Lung (tissue), 11 donors: ENCODE measurements at regions not wholly inside any gene's neighbourhood (a gene's known extent, or its start where the extent isn't known, plus 50 kb on each side); places are given as distances from the start of the nearest gene placed in this dataset.
"Not testable (repeated sequence)": the region's sequence is repeated elsewhere in the genome, so short reads cannot be mapped to it uniquely, and the experiment has no call there.

Experiments used
- ATAC-seq: fragments of 200-7000 bp; cut with Tn5 transposase; one replicate; pipeline ENCODE4 v1.9.1; 2020; ENCODE audit warnings: moderate number of reproducible peaks; ENCODE audit not compliant: insufficient read depth, low FRiP score
- DNase-seq, 3 donors: peaks; one replicate each; pipeline ENCODE4 v3.0.0-alpha.2; 2013 to 2017
- H3K27ac ChIP-seq, 2 donors: one replicate each; pipeline ENCODE4 v1.5.1; 2013; ENCODE audit warnings: mild to moderate bottlenecking in 2 of 2, moderate library complexity in 2 of 2, control low read depth in 1 of 2, inconsistent platforms in 1 of 2, low read depth in 1 of 2, low read length in 1 of 2
- H3K27me3 ChIP-seq, 3 donors: one replicate each; pipeline ENCODE4 v1.5.1; 2013; ENCODE audit warnings: low read length in 2 of 3; ENCODE audit not compliant: control insufficient read depth in 3 of 3, insufficient read depth in 3 of 3
- H3K36me3 ChIP-seq, 4 donors: one replicate each; pipeline ENCODE4 v1.5.1; 2013; ENCODE audit warnings: low read length in 4 of 4, mild to moderate bottlenecking in 1 of 4, moderate library complexity in 1 of 4; ENCODE audit not compliant: control insufficient read depth in 4 of 4, insufficient read depth in 4 of 4
- H3K4me1 ChIP-seq, 5 donors: one replicate each; pipeline ENCODE4 v1.5.1; 2013; ENCODE audit warnings: low read length in 5 of 5, mild to moderate bottlenecking in 2 of 5, moderate library complexity in 1 of 5; ENCODE audit not compliant: control insufficient read depth in 5 of 5, insufficient read depth in 5 of 5
- H3K4me3 ChIP-seq: one replicate; pipeline ENCODE4 v1.5.1; 2013; ENCODE audit warnings: mild to moderate bottlenecking, control low read depth, moderate library complexity
- H3K9ac ChIP-seq, 2 donors: one replicate each; pipeline ENCODE4 v1.5.1; 2013; ENCODE audit warnings: low read length in 2 of 2, control low read depth in 1 of 2; ENCODE audit not compliant: insufficient read depth in 1 of 2
- H3K9me3 ChIP-seq, 4 donors: one replicate each; pipeline ENCODE4 v1.5.1; 2013; ENCODE audit warnings: low read length in 3 of 4, mild to moderate bottlenecking in 1 of 4, moderate library complexity in 1 of 4; ENCODE audit not compliant: control insufficient read depth in 4 of 4, insufficient read depth in 3 of 4
- WGBS, 2 donors: extraction: QIAGEN DNeasy Blood & Tissue Kit; methylation state at CpG; one replicate each; pipeline ENCODE4 v1.1.7; 2013; 5-methylcytosine and 5-hydroxymethylcytosine counted together
- TF ChIP-seq, protein P1 (sequence below): IDR thresholded peaks from 2 replicates; pipeline ENCODE4 v1.5.1; 2012; ENCODE audit warnings: mild to moderate bottlenecking; ENCODE audit errors: control extremely low read depth, extremely low read depth
- donor health status: control.
- donor health status: control.
- donor health status: Bipolar disorder and iron deficiency.
- donor health status: healthy.
- donor health status: DM: yes; HTN: yes; CAD: no.

DNA sequence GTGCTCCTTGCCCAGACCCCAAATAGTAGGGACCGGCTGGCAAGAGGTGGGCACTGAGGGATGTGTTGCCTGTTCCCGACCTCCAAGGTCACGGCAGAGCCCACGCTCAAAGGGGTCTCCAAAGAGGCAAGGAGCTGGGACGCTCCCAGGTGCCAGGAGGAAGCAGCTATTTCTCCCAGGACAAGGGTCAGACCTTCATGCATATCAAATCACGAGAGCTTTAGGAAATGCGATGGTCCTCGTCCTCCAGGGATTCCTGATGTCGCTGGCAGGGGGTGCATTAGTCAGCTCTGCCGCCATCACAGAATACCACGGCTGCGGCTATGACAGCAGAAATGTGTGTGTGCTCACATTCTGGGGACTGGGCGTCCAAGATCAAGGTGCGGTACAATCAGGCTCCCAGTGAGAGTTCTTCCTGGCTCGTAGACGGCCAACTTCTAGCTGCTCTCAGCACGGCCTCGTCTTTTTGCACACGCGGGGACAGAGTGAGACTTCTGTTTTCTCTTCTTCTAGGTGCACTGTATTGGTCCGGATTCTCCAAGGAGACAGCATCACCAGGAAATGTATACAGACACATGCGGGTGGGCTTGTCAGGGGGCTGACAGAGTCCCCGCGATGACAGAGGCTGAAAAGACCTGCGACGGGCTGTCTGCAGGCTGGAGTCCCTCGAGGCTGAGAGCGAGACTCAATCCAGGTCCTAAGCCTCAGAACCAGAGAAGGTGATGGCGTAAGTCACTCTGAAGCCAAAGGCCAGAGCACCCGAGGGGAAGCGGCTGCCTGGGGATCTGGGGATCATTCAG is 81.6 kb downstream of the SHANK2 start:
- no peak overlapping the region for H3K9ac ChIP-seq
- 91 to 93% methylated on average over 31 of the region's 31 CpGs for WGBS, 2 donors
- H3K4me3 ChIP-seq: no peak overlapping the region
- H3K27me3 ChIP-seq: no peaks in the 10 kb centered on the region
- no peak for DNase-seq
- H3K36me3 ChIP-seq: no peaks in the 10 kb centered on the region
- no peaks in the 10 kb centered on the region for H3K4me1 ChIP-seq
- H3K27ac ChIP-seq: no peak overlapping the region
- TF ChIP-seq, protein P1, sequence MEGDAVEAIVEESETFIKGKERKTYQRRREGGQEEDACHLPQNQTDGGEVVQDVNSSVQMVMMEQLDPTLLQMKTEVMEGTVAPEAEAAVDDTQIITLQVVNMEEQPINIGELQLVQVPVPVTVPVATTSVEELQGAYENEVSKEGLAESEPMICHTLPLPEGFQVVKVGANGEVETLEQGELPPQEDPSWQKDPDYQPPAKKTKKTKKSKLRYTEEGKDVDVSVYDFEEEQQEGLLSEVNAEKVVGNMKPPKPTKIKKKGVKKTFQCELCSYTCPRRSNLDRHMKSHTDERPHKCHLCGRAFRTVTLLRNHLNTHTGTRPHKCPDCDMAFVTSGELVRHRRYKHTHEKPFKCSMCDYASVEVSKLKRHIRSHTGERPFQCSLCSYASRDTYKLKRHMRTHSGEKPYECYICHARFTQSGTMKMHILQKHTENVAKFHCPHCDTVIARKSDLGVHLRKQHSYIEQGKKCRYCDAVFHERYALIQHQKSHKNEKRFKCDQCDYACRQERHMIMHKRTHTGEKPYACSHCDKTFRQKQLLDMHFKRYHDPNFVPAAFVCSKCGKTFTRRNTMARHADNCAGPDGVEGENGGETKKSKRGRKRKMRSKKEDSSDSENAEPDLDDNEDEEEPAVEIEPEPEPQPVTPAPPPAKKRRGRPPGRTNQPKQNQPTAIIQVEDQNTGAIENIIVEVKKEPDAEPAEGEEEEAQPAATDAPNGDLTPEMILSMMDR: no peak
- peaks cover 0 to 5% (median 0%) of the 10 kb centered on the region in 4 donors for H3K9me3 ChIP-seq
- no peak for ATAC-seq

DNA sequence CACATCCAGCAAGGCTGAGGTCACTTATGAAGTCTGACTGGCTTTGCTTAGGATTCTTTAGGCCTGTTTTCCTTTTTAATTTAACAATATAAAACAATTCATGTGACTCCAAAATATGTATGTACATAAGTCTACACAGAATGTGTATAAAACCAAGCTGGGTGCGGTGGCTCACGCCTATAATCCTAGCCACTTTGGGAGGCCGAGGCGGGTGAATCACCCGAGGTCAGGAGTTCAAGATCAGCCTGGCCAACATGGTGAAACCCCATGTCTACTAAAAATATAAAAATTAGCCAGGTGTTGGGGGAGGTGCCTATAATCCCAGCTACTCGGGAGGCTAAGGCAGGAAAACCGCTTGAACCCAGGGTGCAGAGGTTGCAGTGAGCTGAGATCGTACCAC is 83.1 kb downstream of the SHANK2 start:
- 82 to 83% methylated on average over 8 of the region's 8 CpGs for WGBS, 2 donors
- TF ChIP-seq, protein P1: no peak
- no peak overlapping the region for H3K27ac ChIP-seq
- H3K9me3 ChIP-seq: no peaks in the 10 kb centered on the region
- no peak overlapping the region for H3K9ac ChIP-seq
- ATAC-seq: no peak
- no peaks in the 10 kb centered on the region for H3K27me3 ChIP-seq
- H3K4me1 ChIP-seq: no peaks in the 10 kb centered on the region
- no peak overlapping the region for H3K4me3 ChIP-seq
- no peaks in the 10 kb centered on the region for H3K36me3 ChIP-seq
- no peak for DNase-seq

DNA sequence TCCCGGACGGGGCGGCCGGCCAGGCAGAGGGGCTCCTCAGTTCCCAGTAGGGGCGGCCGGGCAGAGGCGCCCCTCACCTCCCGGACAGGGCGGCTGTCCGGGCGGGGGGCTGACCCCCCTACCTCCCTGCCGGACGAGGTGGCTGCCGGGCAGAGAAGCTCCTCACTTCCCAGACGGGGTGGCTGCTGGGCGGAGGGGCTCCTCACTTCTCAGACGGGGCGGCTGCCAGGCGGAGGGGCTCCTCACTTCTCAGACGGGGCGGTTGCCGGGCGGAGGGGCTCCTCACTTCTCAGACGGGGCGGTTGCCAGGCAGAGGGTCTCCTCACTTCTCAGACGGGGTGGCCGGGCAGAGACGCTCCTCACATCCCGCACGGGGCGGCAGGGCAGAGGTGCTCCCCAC is 84.6 kb downstream of the SHANK2 start:
- not testable (repeated sequence) for H3K4me1 ChIP-seq, H3K4me3 ChIP-seq, H3K36me3 ChIP-seq, H3K9me3 ChIP-seq, H3K9ac ChIP-seq, H3K27me3 ChIP-seq, ATAC-seq, DNase-seq, H3K27ac ChIP-seq
- 92 to 95% methylated on average over 20 to 29 of the region's 31 CpGs for WGBS, 2 donors

DNA sequence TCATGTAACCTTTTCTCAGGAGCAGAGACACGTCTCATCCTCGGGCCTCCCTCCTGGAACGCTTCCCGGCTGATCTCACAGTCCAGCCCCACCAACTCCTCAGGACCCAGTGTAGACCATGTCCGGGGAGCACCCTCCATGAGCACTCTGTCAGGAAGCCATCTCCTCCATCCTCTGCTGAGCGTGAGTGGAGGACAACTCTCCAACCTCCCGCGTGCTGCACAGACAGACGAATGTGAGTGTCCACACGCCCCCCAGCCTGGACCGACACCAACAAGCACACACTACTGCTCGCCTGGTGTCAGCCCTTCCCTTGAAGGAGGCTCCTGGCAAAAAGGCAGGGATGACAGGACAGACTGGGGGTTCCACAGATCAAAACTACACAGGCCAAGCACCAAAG is 86.6 kb downstream of the SHANK2 start:
- H3K9ac ChIP-seq: no peak overlapping the region
- no peaks in the 10 kb centered on the region for H3K27me3 ChIP-seq
- DNase-seq (no peak), ATAC-seq (no peak)
- H3K9me3 ChIP-seq: no peaks in the 10 kb centered on the region
- TF ChIP-seq, protein P1: no peak
- H3K27ac ChIP-seq: no peak overlapping the region
- no peaks in the 10 kb centered on the region for H3K36me3 ChIP-seq
- no peaks in the 10 kb centered on the region for H3K4me1 ChIP-seq
- H3K4me3 ChIP-seq: no peak overlapping the region
- 91 to 92% methylated on average over 12 of the region's 12 CpGs for WGBS, 2 donors
